LNCaP clone FGC (cell line): ENCODE measurements at regions not wholly inside any gene's neighbourhood (a gene's known extent, or its start where the extent isn't known, plus 50 kb on each side); places are given as distances from the start of the nearest gene placed in this dataset.

Experiments used
- DNase-seq: peaks from one replicate; pipeline ENCODE4 v3.0.0-alpha.2; 2011; ENCODE audit warnings: low read depth
- H3K4me3 ChIP-seq: 2 replicates; pipeline ENCODE4 v1.5.1; 2011; ENCODE audit warnings: mild to moderate bottlenecking, low read depth, low read length, control low read depth
- TF ChIP-seq, protein P1 (sequence below): IDR thresholded peaks from 2 replicates; pipeline ENCODE4 v1.5.1; 2012; ENCODE audit warnings: mild to moderate bottlenecking; ENCODE audit not compliant: control insufficient read depth, insufficient read depth; ENCODE audit errors: extremely low read depth

DNA sequence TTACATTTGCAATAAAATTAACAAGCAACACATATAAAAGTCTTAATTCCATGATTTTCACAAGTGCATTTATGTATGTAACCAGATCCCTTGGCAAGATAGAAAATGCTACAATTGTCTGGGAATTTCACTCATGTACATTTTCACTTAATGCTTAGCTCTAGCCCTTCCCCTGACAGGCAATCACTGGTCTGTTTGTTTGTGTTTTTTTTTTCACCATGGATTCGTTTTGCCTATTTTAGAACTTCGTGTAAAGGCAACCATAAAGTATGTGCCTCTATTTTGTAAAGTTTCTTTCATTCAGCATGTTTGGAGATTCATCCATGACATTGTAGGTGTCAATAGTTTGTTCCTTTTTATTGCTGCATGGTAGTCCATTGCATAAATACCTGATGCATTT, 260.9 kb upstream of the SLCO3A1 start:
- TF ChIP-seq, protein P1, sequence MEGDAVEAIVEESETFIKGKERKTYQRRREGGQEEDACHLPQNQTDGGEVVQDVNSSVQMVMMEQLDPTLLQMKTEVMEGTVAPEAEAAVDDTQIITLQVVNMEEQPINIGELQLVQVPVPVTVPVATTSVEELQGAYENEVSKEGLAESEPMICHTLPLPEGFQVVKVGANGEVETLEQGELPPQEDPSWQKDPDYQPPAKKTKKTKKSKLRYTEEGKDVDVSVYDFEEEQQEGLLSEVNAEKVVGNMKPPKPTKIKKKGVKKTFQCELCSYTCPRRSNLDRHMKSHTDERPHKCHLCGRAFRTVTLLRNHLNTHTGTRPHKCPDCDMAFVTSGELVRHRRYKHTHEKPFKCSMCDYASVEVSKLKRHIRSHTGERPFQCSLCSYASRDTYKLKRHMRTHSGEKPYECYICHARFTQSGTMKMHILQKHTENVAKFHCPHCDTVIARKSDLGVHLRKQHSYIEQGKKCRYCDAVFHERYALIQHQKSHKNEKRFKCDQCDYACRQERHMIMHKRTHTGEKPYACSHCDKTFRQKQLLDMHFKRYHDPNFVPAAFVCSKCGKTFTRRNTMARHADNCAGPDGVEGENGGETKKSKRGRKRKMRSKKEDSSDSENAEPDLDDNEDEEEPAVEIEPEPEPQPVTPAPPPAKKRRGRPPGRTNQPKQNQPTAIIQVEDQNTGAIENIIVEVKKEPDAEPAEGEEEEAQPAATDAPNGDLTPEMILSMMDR: no peak
- no peak overlapping the region for H3K4me3 ChIP-seq
- no peak for DNase-seq

DNA sequence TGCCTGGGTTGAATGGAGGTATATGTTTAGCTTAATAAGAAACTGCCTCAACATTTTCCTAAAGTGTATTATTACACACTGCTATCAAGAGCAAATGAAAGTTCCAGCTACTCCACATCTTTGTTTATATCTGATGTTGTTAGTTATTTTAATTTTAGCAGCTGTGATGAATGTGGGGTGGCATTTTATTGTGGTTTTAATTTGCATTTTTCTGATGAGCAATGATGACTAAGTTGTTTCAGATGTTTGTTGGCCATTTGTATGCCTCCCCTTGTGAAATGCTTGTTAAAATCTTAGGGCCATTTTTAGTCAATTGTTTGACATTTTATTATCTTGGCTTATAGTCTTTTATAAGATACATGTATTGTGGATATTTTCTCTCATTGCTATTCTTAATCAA, 260.4 kb upstream of the SLCO3A1 start:
- DNase-seq: no peak
- TF ChIP-seq, protein P1: no peak
- H3K4me3 ChIP-seq: no peak overlapping the region

DNA sequence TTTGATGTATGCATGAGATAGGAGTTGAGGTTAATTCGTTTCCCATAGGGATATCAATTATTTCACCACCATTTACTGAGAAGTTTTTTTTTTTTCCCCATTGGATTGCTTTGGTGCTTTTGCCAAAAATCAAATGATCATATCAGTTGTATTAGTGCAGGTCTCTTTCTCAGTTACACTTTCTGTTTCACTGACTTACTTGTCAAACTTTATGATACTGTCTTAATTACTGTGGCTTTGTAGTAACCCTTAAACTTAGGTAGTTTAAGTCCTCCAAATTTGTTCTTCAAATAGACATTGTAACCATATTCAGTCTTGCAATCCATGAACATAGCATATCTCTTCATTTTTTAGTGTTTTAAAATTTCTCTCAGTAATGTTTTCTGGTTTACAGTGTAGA, 259.9 kb upstream of the SLCO3A1 start:
- TF ChIP-seq, protein P1: no peak
- DNase-seq: no peak

DNA sequence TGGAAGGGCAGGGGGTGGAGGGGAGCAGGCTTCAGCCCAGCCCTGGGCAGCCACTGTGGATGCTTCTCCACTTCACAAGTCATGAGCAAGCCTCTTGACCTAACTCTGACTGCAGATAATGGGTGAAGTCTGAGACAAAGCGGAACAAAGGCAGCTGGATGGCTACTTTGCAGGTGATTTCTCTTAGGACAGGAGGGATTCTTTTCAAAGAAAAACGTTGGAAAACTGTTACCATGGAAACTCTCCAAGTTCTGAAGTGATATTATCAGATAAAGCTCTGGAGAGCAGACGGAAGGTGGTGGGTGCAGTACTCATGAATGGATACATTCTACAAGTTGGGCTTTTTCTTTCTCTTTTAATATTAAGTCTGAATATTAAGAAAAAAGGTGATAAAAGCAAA, 254.2 kb upstream of the SLCO3A1 start:
- DNase-seq: no peak
- TF ChIP-seq, protein P1: no peak
- no peak overlapping the region for H3K4me3 ChIP-seq

More for the DNA sequence above, 259.9 kb upstream of the SLCO3A1 start:
- H3K4me3 ChIP-seq: no peak overlapping the region

DNA sequence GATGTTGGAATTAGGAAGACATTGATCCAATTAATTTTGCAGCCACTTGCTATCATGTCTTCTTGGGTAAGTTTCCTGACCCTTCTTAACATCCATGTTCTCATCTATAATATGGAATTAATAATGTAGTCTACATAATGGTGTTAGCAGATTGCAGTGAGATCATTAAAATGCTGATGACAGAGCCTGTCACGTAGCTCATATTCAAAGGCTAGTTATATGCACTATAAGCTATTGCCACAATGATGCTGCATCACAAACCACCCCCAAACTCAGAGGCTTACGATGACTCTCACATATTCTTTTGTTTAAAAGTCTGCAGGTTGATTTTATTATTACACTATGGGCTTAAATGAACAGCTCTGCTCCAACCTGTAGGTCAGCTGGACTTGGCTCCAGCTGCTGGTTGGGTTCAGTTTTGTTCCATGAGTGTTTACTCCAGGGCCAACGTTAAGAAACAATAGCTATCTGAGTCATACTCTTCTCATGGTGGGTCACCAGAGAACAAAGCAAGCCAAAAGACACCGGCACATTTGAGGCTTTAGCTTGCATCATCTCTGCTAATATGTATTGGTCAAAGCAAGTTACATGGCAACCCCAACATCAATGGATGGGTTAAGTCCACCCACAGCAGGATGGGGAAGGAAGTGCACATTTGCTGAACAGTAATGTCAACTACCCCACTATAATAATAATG, 250.0 kb upstream of the SLCO3A1 start:
- DNase-seq: no peak

DNA sequence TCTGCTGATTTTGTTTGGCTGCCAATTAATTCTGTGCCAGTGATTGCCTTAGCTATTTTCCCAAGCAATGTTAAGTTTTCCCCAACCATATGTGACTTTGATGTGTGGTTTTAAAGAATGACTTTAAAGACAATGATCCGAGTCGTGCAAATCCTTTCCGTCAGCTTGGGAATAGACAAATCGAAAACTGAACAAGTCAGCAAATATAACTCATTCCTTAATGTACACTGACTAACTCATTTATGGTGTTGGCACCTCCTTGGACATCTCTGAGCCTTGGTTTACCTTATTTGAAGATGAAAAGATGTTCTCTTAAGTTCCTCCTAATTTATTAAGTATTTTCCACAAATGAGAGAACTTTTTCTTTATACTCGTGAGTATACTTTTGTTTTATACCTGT, 249.4 kb upstream of the SLCO3A1 start:
- TF ChIP-seq, protein P1: no peak
- no peak for DNase-seq
- H3K4me3 ChIP-seq: no peak overlapping the region

More for the DNA sequence above, 250.0 kb upstream of the SLCO3A1 start:
- TF ChIP-seq, protein P1: no peak
- H3K4me3 ChIP-seq: no peak overlapping the region

DNA sequence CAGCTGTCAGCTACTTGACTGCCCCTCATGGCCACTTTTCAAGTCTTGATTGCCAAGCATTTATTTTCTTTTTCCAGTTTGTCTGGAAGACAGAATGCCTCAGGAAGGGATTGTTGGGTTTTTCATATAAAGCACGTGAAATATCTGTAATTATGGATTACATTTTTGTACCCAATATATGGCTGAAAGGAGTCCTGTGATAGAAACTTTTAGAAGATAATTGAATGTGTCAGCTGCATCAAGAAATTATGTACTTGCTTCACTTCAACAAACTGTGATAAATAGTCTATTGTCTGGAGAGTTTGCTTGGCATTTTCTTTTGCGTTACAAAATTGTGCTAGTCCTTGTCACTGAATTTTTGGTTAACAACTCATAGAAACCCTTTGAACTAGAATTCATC, 247.9 kb upstream of the SLCO3A1 start:
- no peak for DNase-seq
- TF ChIP-seq, protein P1: no peak
- H3K4me3 ChIP-seq: no peak overlapping the region
